GM12874 (cell line): ENCODE measurements at regions not wholly inside any gene's neighbourhood (a gene's known extent, or its start where the extent isn't known, plus 50 kb on each side); places are given as distances from the start of the nearest gene placed in this dataset.

Source experiments
- CTCF ChIP-seq: IDR thresholded peaks from 2 replicates; pipeline ENCODE4 v1.5.1; 2011; ENCODE audit warnings: low read depth, mild to moderate bottlenecking, control low read depth, low read length, moderate library complexity; ENCODE audit not compliant: insufficient read depth

GRCh38 chr3:187795207-187795960 is 50.1 kb upstream of the BCL6 start:
- TF ChIP-seq CTCF = no peak

DNA sequence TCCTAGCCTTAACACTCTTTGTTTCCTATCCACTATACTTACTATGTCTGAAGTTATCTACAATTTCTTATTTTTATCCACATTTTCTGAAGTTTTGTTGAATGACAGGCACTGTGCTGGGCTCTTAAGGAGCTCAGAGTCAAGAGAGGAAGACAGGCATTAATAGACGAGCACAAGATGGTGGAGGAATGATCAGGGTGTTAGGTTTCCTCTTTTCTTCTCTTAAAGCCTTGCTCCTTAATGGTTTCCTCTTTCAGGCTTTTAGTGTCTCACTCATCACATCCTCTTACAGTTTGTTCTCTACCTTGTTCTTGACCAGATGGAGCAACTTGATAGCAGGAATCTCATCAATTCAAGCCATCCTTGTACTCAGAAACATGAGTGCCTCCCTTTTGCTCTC is 52.9 kb upstream of the BCL6 start:
- no peak for TF ChIP-seq CTCF

DNA sequence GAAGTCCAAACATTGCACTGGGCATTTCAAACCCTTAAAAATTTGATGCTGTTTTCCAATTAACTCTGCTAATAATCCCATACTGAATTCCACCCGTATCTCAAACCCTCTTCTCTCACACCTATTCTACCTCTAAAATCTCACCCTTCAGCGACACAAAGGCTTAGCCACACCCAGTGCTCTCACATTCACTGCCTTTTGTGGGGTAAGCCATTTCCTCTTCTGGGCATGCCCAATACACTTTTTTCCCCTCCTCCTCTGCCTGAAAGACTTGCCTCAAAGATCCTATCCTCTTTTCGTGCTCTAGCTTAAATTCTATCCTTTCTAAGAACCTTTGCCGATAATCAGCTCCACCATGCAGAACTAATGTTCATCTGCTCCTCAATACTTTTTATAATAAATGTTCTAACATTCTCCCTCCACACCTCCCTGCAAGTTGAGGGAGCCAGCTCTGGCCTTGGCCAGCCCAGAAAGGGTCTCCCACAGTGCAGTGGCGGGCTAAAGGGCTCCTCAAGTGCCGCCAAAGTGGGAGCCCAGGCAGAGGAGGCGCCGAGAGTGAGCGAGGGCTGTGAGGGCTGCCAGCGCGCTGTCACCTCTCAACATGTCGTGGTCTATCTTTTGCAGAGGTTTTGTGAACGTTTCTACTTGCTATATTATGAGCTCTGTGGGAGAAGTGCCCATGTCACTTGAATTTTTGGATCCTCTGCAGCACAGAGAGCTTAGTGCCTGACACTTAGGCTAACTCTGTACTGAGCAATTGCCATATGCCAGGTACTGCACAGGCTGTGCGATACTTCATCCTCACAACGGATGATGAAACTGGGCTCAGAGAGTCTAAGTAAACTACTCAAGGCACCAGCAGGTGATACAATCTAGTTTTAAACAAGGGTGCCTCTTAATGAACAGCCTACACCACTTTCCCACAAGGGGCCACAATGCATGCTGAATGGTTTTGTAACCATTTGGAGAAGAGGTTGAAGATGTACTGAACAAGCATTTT is 53.6 kb upstream of the BCL6 start:
- TF ChIP-seq CTCF = no peak

GRCh38 chr3:187799942-187800641 is 54.8 kb upstream of the BCL6 start:
- TF ChIP-seq CTCF = no peak

DNA sequence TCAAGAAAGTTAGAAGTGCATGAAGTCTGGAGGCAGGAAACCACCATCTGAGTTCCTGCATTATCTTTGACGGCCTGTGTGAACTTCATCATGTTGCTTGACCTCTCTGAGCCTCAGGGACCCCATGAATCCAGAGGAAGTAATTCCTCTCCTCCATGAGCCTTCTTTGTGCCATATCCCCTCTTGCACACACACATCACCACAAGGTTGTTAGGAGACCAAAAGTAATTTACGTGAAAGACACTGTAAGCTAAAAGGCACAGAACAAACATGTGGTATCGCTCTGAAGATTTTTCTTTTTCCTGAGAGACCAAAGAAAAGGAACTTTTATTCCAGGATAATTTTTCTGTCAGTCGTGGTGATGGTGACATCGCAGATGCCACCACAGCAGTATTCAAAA is 55.9 kb upstream of the BCL6 start:
- TF ChIP-seq CTCF = no peak

- no peak for TF ChIP-seq CTCF
Measured at GRCh38 chr3:187802203-187802927, 57.1 kb upstream of the BCL6 start.
